MCF 10A (cell line): ENCODE measurements at regions not wholly inside any gene's neighbourhood (a gene's known extent, or its start where the extent isn't known, plus 50 kb on each side); places are given as distances from the start of the nearest gene placed in this dataset.

Source experiments
- BruUV-seq: library from RNA; stranded (reverse); fragments of 400-500 nt; replicated peaks from 2 replicates; lab custom pipeline; 2021; lab: Mats Ljungman, UMichigan
- CTCF ChIA-PET: fragments of 300-600 bp; sonication (Branson Sonifier 250); formaldehyde crosslinking; extraction: SDS; loops from one replicate; lab custom pipeline; 2021; ENCODE audit warnings: antibody characterized with exemption, inconsistent platforms; lab: Yijun Ruan, JAX
- POLR2A ChIA-PET: fragments of 300-600, 350-650 bp; sonication (Branson Sonifier 250); formaldehyde crosslinking; extraction: SDS; loops from one replicate; lab custom pipeline; 2020; ENCODE audit warnings: antibody characterized with exemption, inconsistent platforms; lab: Yijun Ruan, JAX
- DNase-seq: peaks from one replicate; pipeline ENCODE4 v3.0.0-alpha.2; 2018; ENCODE audit not compliant: unreplicated experiment
- H3K27ac Mint-ChIP-seq: one replicate; pipeline ENCODE4 v1.8.0; 2022; ENCODE audit warnings: mild to moderate bottlenecking, low read depth, mixed read lengths; ENCODE audit not compliant: unreplicated experiment
- H3K27me3 Mint-ChIP-seq: one replicate; pipeline ENCODE4 v1.8.0; 2022; ENCODE audit warnings: mixed read lengths; ENCODE audit not compliant: insufficient read depth, unreplicated experiment
- H3K36me3 Mint-ChIP-seq: one replicate; pipeline ENCODE4 v1.8.0; 2022; ENCODE audit warnings: mild to moderate bottlenecking, moderate library complexity, mixed read lengths; ENCODE audit not compliant: insufficient read depth, unreplicated experiment
- H3K4me1 Mint-ChIP-seq: one replicate; pipeline ENCODE4 v1.8.0; 2022; ENCODE audit warnings: mixed read lengths; ENCODE audit not compliant: insufficient read depth, unreplicated experiment
- H3K4me3 Mint-ChIP-seq: one replicate; pipeline ENCODE4 v1.8.0; 2022; ENCODE audit warnings: mild to moderate bottlenecking, moderate library complexity, mixed read lengths; ENCODE audit not compliant: unreplicated experiment
- H3K9me3 Mint-ChIP-seq: one replicate; pipeline ENCODE4 v1.8.0; 2022; ENCODE audit warnings: mixed read lengths; ENCODE audit not compliant: unreplicated experiment
- intact Hi-C: fragments of 100-400 bp; cut with micrococcal nuclease; formaldehyde crosslinking; loops from 2 replicates; pipeline ENCODE4 v1.14.1; 2022
- TF ChIP-seq, protein P1 (sequence below): fragments of 200-600 bp; IDR thresholded peaks from one replicate; pipeline ENCODE4 v1.8.0; 2022; ENCODE audit warnings: antibody characterized with exemption, mild to moderate bottlenecking; ENCODE audit not compliant: unreplicated experiment

- ChIA-PET CTCF (no interaction called here), POLR2A (no interaction called here)
- TF ChIP-seq, protein P1, sequence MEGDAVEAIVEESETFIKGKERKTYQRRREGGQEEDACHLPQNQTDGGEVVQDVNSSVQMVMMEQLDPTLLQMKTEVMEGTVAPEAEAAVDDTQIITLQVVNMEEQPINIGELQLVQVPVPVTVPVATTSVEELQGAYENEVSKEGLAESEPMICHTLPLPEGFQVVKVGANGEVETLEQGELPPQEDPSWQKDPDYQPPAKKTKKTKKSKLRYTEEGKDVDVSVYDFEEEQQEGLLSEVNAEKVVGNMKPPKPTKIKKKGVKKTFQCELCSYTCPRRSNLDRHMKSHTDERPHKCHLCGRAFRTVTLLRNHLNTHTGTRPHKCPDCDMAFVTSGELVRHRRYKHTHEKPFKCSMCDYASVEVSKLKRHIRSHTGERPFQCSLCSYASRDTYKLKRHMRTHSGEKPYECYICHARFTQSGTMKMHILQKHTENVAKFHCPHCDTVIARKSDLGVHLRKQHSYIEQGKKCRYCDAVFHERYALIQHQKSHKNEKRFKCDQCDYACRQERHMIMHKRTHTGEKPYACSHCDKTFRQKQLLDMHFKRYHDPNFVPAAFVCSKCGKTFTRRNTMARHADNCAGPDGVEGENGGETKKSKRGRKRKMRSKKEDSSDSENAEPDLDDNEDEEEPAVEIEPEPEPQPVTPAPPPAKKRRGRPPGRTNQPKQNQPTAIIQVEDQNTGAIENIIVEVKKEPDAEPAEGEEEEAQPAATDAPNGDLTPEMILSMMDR = no peak
- H3K4me1 Mint-ChIP-seq = peaks cover 6% of the 10 kb centered on the region
- BruUV-seq = no TSS peak
- intact Hi-C loops = no loop called here
- H3K27me3 Mint-ChIP-seq = no peaks in the 10 kb centered on the region
- H3K27ac Mint-ChIP-seq = no peak overlapping the region
- no peak overlapping the region for H3K4me3 Mint-ChIP-seq
- no peaks in the 10 kb centered on the region for H3K36me3 Mint-ChIP-seq
- no peaks in the 10 kb centered on the region for H3K9me3 Mint-ChIP-seq
- peak; percentile 22 for DNase-seq
These were observed 113.8 kb downstream of the CYB561 start for GRCh38 chr17:63332286-63332685.

DNA sequence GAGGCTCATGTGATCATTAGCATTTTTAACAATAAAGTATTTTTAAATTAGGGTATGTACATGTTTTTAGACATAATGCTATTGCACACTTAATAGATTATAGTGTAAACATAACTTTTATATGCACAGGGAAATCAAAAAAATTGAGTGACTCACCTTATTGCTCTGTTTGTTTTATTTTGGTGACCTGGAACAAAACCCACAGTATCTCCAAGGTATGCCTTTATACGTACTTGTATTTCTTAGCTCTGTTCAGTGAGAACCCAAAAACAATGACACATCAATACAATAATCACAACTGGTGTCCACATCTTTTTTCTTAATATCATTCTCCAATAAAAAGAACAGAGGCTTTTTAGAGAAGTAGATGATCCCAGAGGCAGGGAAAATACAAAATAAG, 112.2 kb downstream of the CYB561 start:
- intact Hi-C loops = no loop called here
- Mint-ChIP-seq H3K4me1 (peaks cover 12% of the 10 kb centered on the region), H3K27me3 (no peaks in the 10 kb centered on the region), H3K27ac (no peak overlapping the region), H3K9me3 (no peaks in the 10 kb centered on the region), H3K4me3 (no peak overlapping the region), H3K36me3 (no peaks in the 10 kb centered on the region)
- DNase-seq = no peak
- TF ChIP-seq, protein P1 = no peak
- no TSS peak for BruUV-seq
- ChIA-PET POLR2A (interaction anchor here (0.7 kb wide), 1 partner anchor 59 kb away, joined by 3 read pairs; no protein-coding TSS in a partner anchor), CTCF (no interaction called here)

DNA sequence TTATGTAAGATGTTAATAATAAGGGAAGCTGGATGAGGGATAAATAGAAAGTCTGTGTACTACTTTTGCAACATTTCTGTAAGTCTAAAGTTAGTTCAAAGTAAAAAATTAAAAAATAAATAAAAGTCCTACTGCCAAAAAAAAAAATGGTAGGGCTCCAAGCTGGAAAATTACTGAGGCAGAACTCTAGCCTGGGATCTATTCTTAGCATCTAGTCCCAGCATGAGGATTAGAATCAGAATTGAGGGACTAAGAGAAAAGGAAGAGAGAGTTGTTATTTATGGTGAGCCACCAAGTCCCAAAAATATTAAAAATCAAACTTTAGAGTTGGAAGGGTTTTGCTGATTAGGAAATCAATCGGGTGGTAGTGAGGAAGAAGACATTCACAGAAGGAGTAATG, 110.3 kb downstream of the CYB561 start:
- no peaks in the 10 kb centered on the region for H3K27me3 Mint-ChIP-seq

DNA sequence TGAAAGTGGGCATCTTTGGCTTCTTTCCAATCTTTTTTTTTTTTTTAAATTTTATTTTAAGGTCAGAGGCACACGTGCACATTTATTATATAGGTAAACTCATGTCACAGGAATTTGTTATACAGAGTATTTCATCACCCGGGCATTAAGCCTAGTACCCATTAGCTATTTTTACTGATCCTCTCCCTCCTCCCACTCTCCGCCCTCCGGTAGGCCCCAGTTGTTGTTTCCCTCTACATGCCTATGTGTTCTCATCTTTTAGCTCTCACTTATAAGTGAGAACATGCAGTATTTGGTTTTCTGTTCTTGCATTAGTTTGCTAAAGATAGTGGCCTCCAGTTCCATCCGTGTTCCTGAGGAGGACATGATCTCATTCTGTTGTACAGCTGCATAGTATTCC, 108.5 kb downstream of the CYB561 start:
- TF ChIP-seq, protein P1 = no peak
- Mint-ChIP-seq H3K9me3 (no peaks in the 10 kb centered on the region), H3K4me1 (peaks cover 6% of the 10 kb centered on the region), H3K36me3 (peaks cover 5% of the 10 kb centered on the region), H3K4me3 (no peak overlapping the region), H3K27me3 (no peaks in the 10 kb centered on the region), H3K27ac (peak overlapping the region; percentile 6)
- BruUV-seq = no TSS peak
- DNase-seq = peak; percentile 52
- CTCF ChIA-PET = interaction anchor here (0.6 to 0.8 kb wide), 3 partner anchors 10 to 219 kb away, joined by 3 to 6 read pairs (median 3); no protein-coding TSS in a partner anchor
- POLR2A ChIA-PET = interaction anchor here (0.6 to 1.4 kb wide), 2 partner anchors 12 to 384 kb away, joined by 4 to 6 read pairs; no protein-coding TSS in a partner anchor
- intact Hi-C loops = no loop called here

More for the DNA sequence above, 110.3 kb downstream of the CYB561 start:
- no peak overlapping the region for H3K4me3 Mint-ChIP-seq
- no peaks in the 10 kb centered on the region for H3K9me3 Mint-ChIP-seq
- H3K36me3 Mint-ChIP-seq = peaks cover 5% of the 10 kb centered on the region
- intact Hi-C loops = no loop called here
- no peak overlapping the region for H3K27ac Mint-ChIP-seq
- ChIA-PET POLR2A (no interaction called here), CTCF (no interaction called here)
- DNase-seq = no peak
- TF ChIP-seq, protein P1 = no peak
- peaks cover 12% of the 10 kb centered on the region for H3K4me1 Mint-ChIP-seq
- BruUV-seq = no TSS peak
